ENCODE measurements at regions not wholly inside any gene's neighbourhood (a gene's known extent, or its start where the extent isn't known, plus 50 kb on each side); places are given as distances from the start of the nearest gene placed in this dataset.

DNA sequence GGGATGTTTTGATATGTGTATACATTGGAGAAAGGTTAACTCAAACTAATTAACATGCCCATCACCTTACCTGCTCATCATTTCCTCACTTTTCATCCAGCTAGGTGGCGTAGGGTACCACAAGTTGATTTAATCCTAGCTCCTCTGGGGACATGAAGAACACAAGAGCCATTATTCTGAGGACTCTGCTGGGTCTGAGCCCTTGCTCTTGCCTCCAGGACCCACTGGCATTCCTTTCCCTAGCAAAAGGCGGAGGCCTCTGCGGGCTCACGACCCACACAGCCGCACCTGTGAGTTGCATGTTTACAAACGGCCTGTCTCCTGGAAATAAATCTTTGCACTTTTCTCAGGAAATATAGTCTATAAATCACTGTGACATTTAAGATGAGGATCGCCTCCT is 871.9 kb downstream of the TBC1D22A start:
- DNase-seq (ENCODE audit: low spot score): no peak
- TF ChIP-seq, protein P1, sequence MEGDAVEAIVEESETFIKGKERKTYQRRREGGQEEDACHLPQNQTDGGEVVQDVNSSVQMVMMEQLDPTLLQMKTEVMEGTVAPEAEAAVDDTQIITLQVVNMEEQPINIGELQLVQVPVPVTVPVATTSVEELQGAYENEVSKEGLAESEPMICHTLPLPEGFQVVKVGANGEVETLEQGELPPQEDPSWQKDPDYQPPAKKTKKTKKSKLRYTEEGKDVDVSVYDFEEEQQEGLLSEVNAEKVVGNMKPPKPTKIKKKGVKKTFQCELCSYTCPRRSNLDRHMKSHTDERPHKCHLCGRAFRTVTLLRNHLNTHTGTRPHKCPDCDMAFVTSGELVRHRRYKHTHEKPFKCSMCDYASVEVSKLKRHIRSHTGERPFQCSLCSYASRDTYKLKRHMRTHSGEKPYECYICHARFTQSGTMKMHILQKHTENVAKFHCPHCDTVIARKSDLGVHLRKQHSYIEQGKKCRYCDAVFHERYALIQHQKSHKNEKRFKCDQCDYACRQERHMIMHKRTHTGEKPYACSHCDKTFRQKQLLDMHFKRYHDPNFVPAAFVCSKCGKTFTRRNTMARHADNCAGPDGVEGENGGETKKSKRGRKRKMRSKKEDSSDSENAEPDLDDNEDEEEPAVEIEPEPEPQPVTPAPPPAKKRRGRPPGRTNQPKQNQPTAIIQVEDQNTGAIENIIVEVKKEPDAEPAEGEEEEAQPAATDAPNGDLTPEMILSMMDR (IDR thresholded peaks at IDR 0.05): no peak
- Histone ChIP-seq H3K4me3 (no peak overlapping the region), H3K27me3 (replicated peaks; ENCODE audit: insufficient read depth) (no peaks in the 10 kb centered on the region), H3K27ac (no peak overlapping the region), H3K9me3 (peaks cover 3% of the 10 kb centered on the region), H3K4me1 (ENCODE audit: control insufficient read depth in 1 of 2, low read depth in 2 of 2) (no peaks in the 10 kb centered on the region), H3K36me3 (no peaks in the 10 kb centered on the region)
- no peak for ATAC-seq (ENCODE audit: insufficient number of reproducible peaks, low FRiP score, low read depth)

GRCh38 chr22:47633111-47633510 is 870.7 kb downstream of the TBC1D22A start:
- Histone ChIP-seq H3K4me3 (no peak overlapping the region), H3K36me3 (no peaks in the 10 kb centered on the region), H3K9me3 (no peaks in the 10 kb centered on the region), H3K4me1 (ENCODE audit: control insufficient read depth in 1 of 2, low read depth in 2 of 2) (no peaks in the 10 kb centered on the region), H3K27me3 (replicated peaks; ENCODE audit: insufficient read depth) (no peaks in the 10 kb centered on the region), H3K27ac (no peak overlapping the region)
- DNase-seq (ENCODE audit: low spot score) (no peak), ATAC-seq (ENCODE audit: insufficient number of reproducible peaks, low FRiP score, low read depth) (no peak)
- TF ChIP-seq, protein P1 (IDR thresholded peaks at IDR 0.05): no peak

DNA sequence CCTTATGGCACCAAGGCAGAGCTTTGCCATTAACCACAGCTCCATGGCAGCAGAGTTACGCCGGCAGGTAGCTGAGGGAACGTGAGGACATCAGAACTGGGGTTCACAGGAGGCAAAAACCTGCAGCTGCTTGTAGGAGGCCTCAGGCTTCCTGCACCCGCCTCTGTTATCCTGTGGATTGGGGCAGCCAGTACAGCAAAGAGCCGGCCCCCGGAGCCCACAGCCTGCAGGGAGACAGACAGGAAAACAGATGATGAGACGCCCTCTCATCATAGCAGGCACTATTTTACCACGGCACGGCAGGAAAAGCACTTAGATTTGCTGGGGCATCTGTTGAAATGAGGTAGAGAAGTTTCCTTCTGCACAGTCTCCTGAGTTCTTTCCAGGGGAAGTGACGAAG is 870.3 kb downstream of the TBC1D22A start:
- H3K27ac ChIP-seq: no peak overlapping the region
- H3K36me3 ChIP-seq: no peaks in the 10 kb centered on the region
- TF ChIP-seq, protein P1 (IDR thresholded peaks at IDR 0.05): no peak
- ATAC-seq (ENCODE audit: insufficient number of reproducible peaks, low FRiP score, low read depth) (no peak), DNase-seq (ENCODE audit: low spot score) (no peak)
- no peaks in the 10 kb centered on the region for H3K27me3 ChIP-seq (replicated peaks; ENCODE audit: insufficient read depth)
- H3K4me3 ChIP-seq: no peak overlapping the region
- H3K4me1 ChIP-seq (ENCODE audit: control insufficient read depth in 1 of 2, low read depth in 2 of 2): no peaks in the 10 kb centered on the region
- H3K9me3 ChIP-seq: no peaks in the 10 kb centered on the region

DNA sequence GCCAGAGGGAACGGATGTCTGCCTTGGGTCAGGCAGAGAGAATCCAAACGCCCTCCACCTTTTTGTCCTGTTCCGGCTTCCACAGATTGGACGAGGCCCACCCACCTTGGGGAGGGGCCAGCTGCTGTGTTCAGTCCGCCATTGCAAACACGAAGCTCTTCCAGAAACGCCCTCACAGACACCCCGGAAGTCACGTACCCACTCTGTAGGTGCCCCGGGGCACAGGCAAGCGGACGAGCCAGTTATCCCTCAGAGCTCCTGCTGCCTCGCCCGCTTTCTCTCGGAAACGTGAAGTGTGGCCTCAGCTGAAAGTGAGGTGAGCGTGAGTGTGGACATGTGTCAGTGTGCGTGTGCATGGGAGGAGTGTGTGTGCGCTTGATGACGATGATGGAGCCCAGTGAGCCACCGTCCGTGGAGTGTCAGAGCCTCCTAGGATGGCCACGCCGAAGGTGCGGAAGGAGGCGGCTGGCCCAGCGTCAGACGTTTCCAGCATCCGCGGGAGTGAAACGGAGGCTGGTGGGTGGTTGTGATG is 869.2 kb downstream of the TBC1D22A start:
- no peak overlapping the region for H3K27ac ChIP-seq
- no peaks in the 10 kb centered on the region for H3K36me3 ChIP-seq
- no peak for DNase-seq (ENCODE audit: low spot score)
- no peaks in the 10 kb centered on the region for H3K27me3 ChIP-seq (replicated peaks; ENCODE audit: insufficient read depth)
- TF ChIP-seq, protein P1 (IDR thresholded peaks at IDR 0.05): no peak
- no peaks in the 10 kb centered on the region for H3K4me1 ChIP-seq (ENCODE audit: control insufficient read depth in 1 of 2, low read depth in 2 of 2)
- ATAC-seq (ENCODE audit: insufficient number of reproducible peaks, low FRiP score, low read depth): no peak
- no peak overlapping the region for H3K4me3 ChIP-seq
- no peaks in the 10 kb centered on the region for H3K9me3 ChIP-seq

DNA sequence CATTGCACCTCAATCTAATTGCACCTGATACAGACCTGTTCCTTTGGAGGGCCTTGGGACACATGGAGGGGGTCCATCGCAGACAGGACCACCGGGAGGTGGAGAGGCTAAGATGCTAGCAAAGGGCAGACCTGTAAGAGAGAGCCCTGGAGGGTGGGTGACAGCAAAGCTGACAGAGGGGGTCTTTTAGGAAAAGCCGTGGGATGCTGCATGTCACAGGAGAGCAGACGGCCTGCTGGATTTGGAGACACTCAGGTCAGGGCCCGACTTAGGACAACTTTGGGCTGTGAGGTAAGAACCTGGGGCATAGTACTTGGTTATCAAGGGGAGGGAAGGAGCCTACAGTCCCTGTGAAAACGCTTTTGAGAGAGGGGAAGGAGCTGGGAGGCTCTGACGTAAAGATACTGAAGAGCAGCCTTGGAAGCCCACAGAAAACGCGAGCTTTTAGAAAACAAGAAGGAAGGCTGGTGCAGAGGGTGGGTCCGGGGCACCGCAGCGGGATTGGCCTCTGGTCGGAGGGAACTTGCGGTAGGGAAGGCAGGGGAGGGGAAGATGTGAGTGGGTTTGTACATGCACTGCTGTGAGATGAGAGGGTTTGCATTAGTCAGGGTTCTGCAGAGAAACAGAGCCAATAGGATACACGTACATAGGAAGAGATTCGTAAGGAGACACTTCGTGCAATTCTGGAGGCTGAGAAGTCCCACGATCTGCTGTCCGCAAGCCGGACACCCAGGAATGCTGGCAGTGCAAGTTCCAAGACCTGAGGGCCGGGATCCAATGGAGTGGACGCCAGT is 868.5 kb downstream of the TBC1D22A start:
- Histone ChIP-seq H3K36me3 (no peaks in the 10 kb centered on the region), H3K27me3 (replicated peaks; ENCODE audit: insufficient read depth) (no peaks in the 10 kb centered on the region), H3K4me1 (ENCODE audit: control insufficient read depth in 1 of 2, low read depth in 2 of 2) (no peaks in the 10 kb centered on the region), H3K4me3 (no peak overlapping the region), H3K9me3 (no peaks in the 10 kb centered on the region), H3K27ac (no peak overlapping the region)
- DNase-seq (ENCODE audit: low spot score): no peak
- no peak for ATAC-seq (ENCODE audit: insufficient number of reproducible peaks, low FRiP score, low read depth)
- TF ChIP-seq, protein P1 (IDR thresholded peaks at IDR 0.05): no peak
